K562 (cell line): ENCODE measurements at regions not wholly inside any gene's neighbourhood (a gene's known extent, or its start where the extent isn't known, plus 50 kb on each side); places are given as distances from the start of the nearest gene placed in this dataset.

Experiments
- ATAC-seq: fragments of 200-7000 bp; cut with Tn5 transposase; 3 replicates; pipeline ENCODE4 v1.9.1; 2020; ENCODE audit warnings: moderate library complexity
- BruUV-seq: library from RNA; stranded (reverse); fragments of 400-500 nt; replicated peaks from 2 replicates; lab custom pipeline; 2021; lab: Mats Ljungman, UMichigan
- CTCF ChIA-PET: fragments of 300-600 bp; formaldehyde crosslinking; extraction: SDS; loops from one replicate; lab custom pipeline; 2021; ENCODE audit warnings: low intra/inter-chr PET ratio; lab: Yijun Ruan, JAX
- POLR2A ChIA-PET: fragments of 300-600, 350-650 bp; sonication (Branson Sonifier 250); formaldehyde crosslinking; extraction: SDS; loops from one replicate; lab custom pipeline; 2021; ENCODE audit warnings: antibody characterized with exemption, inconsistent platforms; lab: Yijun Ruan, JAX
- DNase-seq, 4 experiments: peaks; one replicate each; pipeline versions ENCODE4 v3.0.0 to v3.0.0-alpha.2; 2011 to 2018; ENCODE audit warnings: low spot score in 3 of 4, mixed read lengths in 3 of 4; ENCODE audit errors: extremely low read depth in 1 of 4
- FAIRE-seq: peaks from 2 replicates; lab custom pipeline; 2011; peaks lifted over from hg19 to GRCh38; lab: Jason Lieb, UNC
- H2AFZ ChIP-seq: 2 replicates; pipeline ENCODE4 v1.6.0; 2011; ENCODE audit warnings: low read depth, low read length, control low read depth, inconsistent platforms
- H3K27ac ChIP-seq: fragments of 200-600 bp; 3 replicates; pipeline ENCODE4 v1.8.0; 2011; ENCODE audit warnings: low read depth, mild to moderate bottlenecking, control low read depth, inconsistent platforms, low read length, moderate library complexity, mixed read lengths; ENCODE audit errors: extremely low read depth
- H3K27me3 ChIP-seq, 2 experiments: fragments of 300-600 bp in 1 of 2; 2 replicates in 1 of 2; 3 replicates in 1 of 2; pipeline versions ENCODE4 v1.6.0 to v1.8.0; 2011; ENCODE audit warnings: inconsistent platforms in 2 of 2, low read length in 2 of 2, mild to moderate bottlenecking in 1 of 2, mixed read lengths in 1 of 2, moderate library complexity in 1 of 2; ENCODE audit not compliant: control insufficient read depth in 2 of 2, insufficient read depth in 2 of 2
- H3K36me3 ChIP-seq: fragments of 300-600 bp; 3 replicates; pipeline ENCODE4 v1.8.0; 2011; ENCODE audit warnings: mild to moderate bottlenecking, low read length, inconsistent platforms; ENCODE audit not compliant: control insufficient read depth, insufficient read depth
- H3K4me1 ChIP-seq, 2 experiments: fragments of 200-600 bp in 1 of 2; replicated peaks in 1 of 2; 2 replicates in 1 of 2; 3 replicates in 1 of 2; pipeline versions ENCODE4 v1.5.1 to v1.8.0; 2011; ENCODE audit warnings: inconsistent platforms in 2 of 2, low read length in 2 of 2, mild to moderate bottlenecking in 1 of 2, mixed read lengths in 1 of 2, moderate library complexity in 1 of 2; ENCODE audit not compliant: control insufficient read depth in 2 of 2, insufficient read depth in 2 of 2
- H3K4me2 ChIP-seq: 2 replicates; pipeline ENCODE4 v1.6.1; 2011; ENCODE audit warnings: low read length, control low read depth, inconsistent platforms, mixed read lengths; ENCODE audit not compliant: insufficient read depth
- H3K4me3 ChIP-seq: fragments of 200-600 bp; sonication (generic), shearing (Covaris generic); 2 replicates; pipeline ENCODE4 v1.5.1; 2016; ENCODE audit warnings: control low read depth, inconsistent platforms
- H3K79me2 ChIP-seq: fragments of 200-600 bp; 3 replicates; pipeline ENCODE4 v1.8.0; 2011; ENCODE audit warnings: low read length, inconsistent platforms; ENCODE audit not compliant: control insufficient read depth, insufficient read depth
- H3K9ac ChIP-seq, 2 experiments: 2 replicates each; pipeline versions ENCODE4 v1.6.0 to v1.6.1; 2011; ENCODE audit warnings: low read depth in 2 of 2, low read length in 2 of 2, control low read depth in 1 of 2, inconsistent platforms in 1 of 2, mild to moderate bottlenecking in 1 of 2, mixed read lengths in 1 of 2; ENCODE audit not compliant: insufficient read depth in 1 of 2
- H3K9me1 ChIP-seq: one replicate; pipeline ENCODE4 v1.6.0; 2011; ENCODE audit warnings: inconsistent platforms, mild to moderate bottlenecking, low read length, moderate library complexity; ENCODE audit not compliant: control insufficient read depth, insufficient read depth
- H3K9me3 ChIP-seq: replicated peaks from 2 replicates; pipeline ENCODE4 v1.5.1; 2011; ENCODE audit warnings: low read depth, low read length, inconsistent platforms; ENCODE audit not compliant: control insufficient read depth, insufficient read depth
- H4K20me1 ChIP-seq: replicated peaks from 2 replicates; pipeline ENCODE4 v1.6.1; 2011; ENCODE audit warnings: low read length, inconsistent platforms, mixed read lengths; ENCODE audit not compliant: control insufficient read depth, insufficient read depth
- BDP1 ChIP-seq: IDR thresholded peaks from 3 replicates; pipeline ENCODE4 v1.6.1; 2011; ENCODE audit not compliant: insufficient read length, insufficient read depth
- BMI1 ChIP-seq: fragments of 150-350 bp; IDR thresholded peaks from 2 replicates; pipeline ENCODE4 v1.6.1; 2014; ENCODE audit warnings: low read length
- FOS ChIP-seq: IDR thresholded peaks from 3 replicates; pipeline ENCODE4 v1.6.1; 2011; ENCODE audit not compliant: insufficient read length; ENCODE audit errors: extremely low read depth
- NFYB ChIP-seq: IDR thresholded peaks from 2 replicates; pipeline ENCODE4 v1.6.1; 2011; ENCODE audit warnings: mild to moderate bottlenecking, moderate library complexity; ENCODE audit not compliant: insufficient read length; ENCODE audit errors: extremely low read depth
- PKNOX1 ChIP-seq: fragments of 450-650 bp; IDR thresholded peaks from 2 replicates; pipeline ENCODE4 v1.6.1; 2016
- SIX5 ChIP-seq, 2 experiments: IDR thresholded peaks; 2 replicates each; pipeline ENCODE4 v1.6.1; 2011; ENCODE audit warnings: low read length in 2 of 2, borderline replicate concordance in 1 of 2, low read depth in 1 of 2, mild to moderate bottlenecking in 1 of 2, moderate library complexity in 1 of 2; ENCODE audit not compliant: insufficient read depth in 1 of 2
- ZNF12 ChIP-seq: sonication (generic); formaldehyde crosslinking; IDR thresholded peaks from 2 replicates; pipeline ENCODE4 v1.4.0; 2020; ENCODE audit warnings: mild to moderate bottlenecking, missing genetic modification reagents
- WGBS: fragments of 100-300 bp; shearing (Covaris generic); methylation state at CpG from one replicate; pipeline ENCODE4 v1.1.6; 2016; ENCODE audit warnings: low coverage, mixed read lengths; ENCODE audit not compliant: insufficient coverage; ENCODE audit errors: missing lambda C conversion rate; 5-methylcytosine and 5-hydroxymethylcytosine counted together
- in situ Hi-C: fragments of 300-500 bp; cut with MboI; formaldehyde crosslinking; loops from 4 replicates; pipeline ENCODE4 v1.15.0; 2018; ENCODE audit warnings: inconsistent platforms, mixed read lengths
- intact Hi-C: fragments of 100-400 bp; cut with micrococcal nuclease; formaldehyde crosslinking; loops from 2 replicates; pipeline ENCODE4 v1.14.2; 2022

DNA sequence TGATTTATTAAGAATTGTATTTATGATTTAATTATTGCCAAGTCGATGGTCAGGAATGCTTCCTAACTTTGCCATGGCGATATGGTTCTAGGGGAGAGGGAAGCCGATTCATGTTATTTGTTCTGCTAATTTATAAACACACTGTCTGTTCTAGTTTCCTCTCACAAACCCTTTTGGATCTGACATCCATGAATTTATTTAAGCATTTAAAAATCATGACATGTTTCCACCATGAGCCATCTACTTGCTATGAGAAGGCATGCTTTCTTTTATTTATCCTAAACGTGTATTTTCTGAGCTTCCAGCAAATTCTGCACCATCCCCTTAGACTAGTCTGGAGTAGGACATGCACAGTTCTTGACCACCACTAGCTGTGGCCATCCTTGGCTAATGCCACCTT lies 136.6 kb upstream of the STC2 start:
- H3K36me3 ChIP-seq, result no peaks in the 10 kb centered on the region
- CTCF ChIA-PET, result no interaction called here
- no TSS peak for BruUV-seq
- POLR2A ChIA-PET, result interaction anchor here (1.1 kb wide), 1 partner anchor 10 kb away, joined by 3 read pairs; no protein-coding TSS in a partner anchor
- H3K4me2 ChIP-seq, result no peak overlapping the region
- H3K9me3 ChIP-seq, result peaks cover 5% of the 10 kb centered on the region
- no peak overlapping the region for H3K4me3 ChIP-seq
- H3K9me1 ChIP-seq, result no peaks in the 10 kb centered on the region
- DNase-seq (no peak), ATAC-seq (no peak), FAIRE-seq (no peak)
- H3K27ac ChIP-seq, result no peak overlapping the region
- in situ Hi-C loops, result no loop called here
- intact Hi-C loops, result no loop called here
- whole genome bisulfite sequencing, result 0% methylated on average over 4 of the region's 4 CpGs
- H3K27me3 ChIP-seq, result peaks cover 6 to 33% of the 10 kb centered on the region in 2 experiments; a peak in 3 of 5 replicates
- no peak for TF ChIP-seq BDP1
- H4K20me1 ChIP-seq, result no peaks in the 10 kb centered on the region
- no peak overlapping the region for H2AFZ ChIP-seq
- H3K9ac ChIP-seq, result no peak overlapping the region
- no peaks in the 10 kb centered on the region for H3K79me2 ChIP-seq
- no peaks in the 10 kb centered on the region for H3K4me1 ChIP-seq

GRCh38 chr5:173463207-173463606 lies 135.0 kb upstream of the STC2 start:
- CTCF ChIA-PET, result no interaction called here

More at GRCh38 chr5:173463207-173463606, 135.0 kb upstream of the STC2 start:
- no peak overlapping the region for H3K4me3 ChIP-seq
- H3K9me3 ChIP-seq, result peaks cover 5% of the 10 kb centered on the region
- no peaks in the 10 kb centered on the region for H3K36me3 ChIP-seq
- POLR2A ChIA-PET, result no interaction called here
- H3K9me1 ChIP-seq, result no peaks in the 10 kb centered on the region
- H4K20me1 ChIP-seq, result no peaks in the 10 kb centered on the region
- FAIRE-seq (no peak), ATAC-seq (no peak), DNase-seq (peak in 1 of 4 experiments; percentile 22)
- WGBS, result 0% methylated on average over 2 of the region's 3 CpGs
- H3K4me2 ChIP-seq, result no peak overlapping the region
- H3K4me1 ChIP-seq, result no peaks in the 10 kb centered on the region; a peak in 1 of 5 replicates
- BruUV-seq, result no TSS peak
- in situ Hi-C loops, result no loop called here
- TF ChIP-seq FOS, result peak; percentile 17
- no peak for TF ChIP-seq ZNF12
- no peak for TF ChIP-seq BMI1
- peak; percentile 81 for TF ChIP-seq PKNOX1
- peak; percentile 42 for TF ChIP-seq NFYB
- no peak for TF ChIP-seq SIX5 (IDR thresholded peaks at IDR 0.05; ENCODE audit: borderline replicate concordance in 1 of 2, insufficient read depth in 1 of 2, low read depth in 1 of 2, low read length in 2 of 2)
- H3K79me2 ChIP-seq, result no peaks in the 10 kb centered on the region
- H3K9ac ChIP-seq, result no peak overlapping the region
- no peak overlapping the region for H3K27ac ChIP-seq
- H2AFZ ChIP-seq, result no peak overlapping the region
- intact Hi-C loops, result no loop called here
- H3K27me3 ChIP-seq, result peaks cover 0 to 21% of the 10 kb centered on the region in 2 experiments; a peak in 2 of 5 replicates
